Ovary (tissue), 7 donors: ENCODE measurements at regions not wholly inside any gene's neighbourhood (a gene's known extent, or its start where the extent isn't known, plus 50 kb on each side); places are given as distances from the start of the nearest gene placed in this dataset.

Source experiments
- DNase-seq, 5 donors: peaks; one replicate each; pipeline ENCODE4 v3.0.0-alpha.2; 2019 to 2020
- H3K27ac ChIP-seq, 2 donors: fragments of 200-600 bp; one replicate each; pipeline versions ENCODE4 v1.5.1 to v1.8.0; 2019 to 2022
- H3K27me3 ChIP-seq: fragments of 200-600 bp; one replicate; pipeline ENCODE4 v1.8.0; 2022
- H3K36me3 ChIP-seq: fragments of 200-600 bp; sonication (generic); one replicate; pipeline ENCODE4 v1.5.1; 2019
- H3K4me1 ChIP-seq: one replicate; pipeline ENCODE4 v1.8.1; 2013; ENCODE audit warnings: mild to moderate bottlenecking, moderate library complexity; ENCODE audit not compliant: insufficient read depth
- H3K4me3 ChIP-seq: fragments of 200-600 bp; sonication (generic); one replicate; pipeline ENCODE4 v1.5.1; 2017
- H3K9me3 ChIP-seq, 2 donors: fragments of 200-600 bp in 1 of 2; sonication (generic) in 1 of 2; one replicate each; pipeline versions ENCODE4 v1.5.1 to v1.8.1; 2013 to 2019; ENCODE audit warnings: mild to moderate bottlenecking in 1 of 2, moderate library complexity in 1 of 2
- CTCF ChIP-seq, 3 donors: fragments of 450-650 bp in 2 of 3; fragments of 200-600 bp in 1 of 3; IDR thresholded peaks; one replicate each; pipeline versions ENCODE4 v1.5.1 to v1.8.0; 2016 to 2022; ENCODE audit warnings: antibody characterized with exemption in 3 of 3, mild to moderate bottlenecking in 1 of 3
- EP300 ChIP-seq: sonication (generic); formaldehyde crosslinking; IDR thresholded peaks from one replicate; pipeline ENCODE4 v1.6.1; 2017; ENCODE audit warnings: antibody characterized with exemption
- POLR2A ChIP-seq: fragments of 450-650 bp; IDR thresholded peaks from one replicate; pipeline ENCODE4 v1.6.1; 2017; ENCODE audit warnings: antibody characterized with exemption, mild to moderate bottlenecking, moderate library complexity
- WGBS, 3 donors: extraction: QIAGEN DNeasy Blood & Tissue Kit in 1 of 3; methylation state at CpG; one replicate each; pipeline versions ENCODE4 v1.1.5 to v1.1.7; 2013 to 2017; 5-methylcytosine and 5-hydroxymethylcytosine counted together
- intact Hi-C, 4 donors: fragments of 100-400 bp; cut with DNase I; formaldehyde crosslinking; loops; one replicate each; pipeline versions ENCODE4 v1.11.0 to v1.15.1; 2022 to 2023
- donor health status: DM: no; HTN: no; CAD: no; lungs with moderate emphysema.
- donor health status: DM: no; HTN: no; CAD: no.
- donor health status: Bipolar disorder and iron deficiency.
- donor health status: DM: no; HTN: no; CAD: no.
- donor health status: DM: yes; HTN: yes; CAD: no.

- H3K27ac ChIP-seq, result no peak overlapping the region
- intact Hi-C loops, result no loop called here
- H3K9me3 ChIP-seq, result no peaks in the 10 kb centered on the region
- TF ChIP-seq POLR2A (no peak), CTCF (IDR thresholded peaks at IDR 0.05) (no peak), EP300 (no peak)
- H3K4me3 ChIP-seq, result no peak overlapping the region
- no peaks in the 10 kb centered on the region for H3K36me3 ChIP-seq
- 57 to 71% (median 70%) methylated on average over 1 of the region's 1 CpG for WGBS, 3 donors
- no peaks in the 10 kb centered on the region for H3K27me3 ChIP-seq
- peaks cover 12% of the 10 kb centered on the region for H3K4me1 ChIP-seq
- no peak for DNase-seq
Observed at GRCh38 chr15:38842226-38842625, 277.6 kb upstream of the RASGRP1 start.

GRCh38 chr15:38843051-38843501 lies 278.5 kb upstream of the RASGRP1 start:
- H3K9me3 ChIP-seq, result no peaks in the 10 kb centered on the region
- H3K4me1 ChIP-seq, result peaks cover 12% of the 10 kb centered on the region
- no peak for DNase-seq
- intact Hi-C loops, result no loop called here
- 27 to 54% (median 38%) methylated on average over 3 of the region's 3 CpGs for WGBS, 3 donors
- H3K4me3 ChIP-seq, result no peak overlapping the region
- no peak overlapping the region for H3K27ac ChIP-seq
- TF ChIP-seq POLR2A (no peak), CTCF (IDR thresholded peaks at IDR 0.05) (no peak), EP300 (no peak)
- no peaks in the 10 kb centered on the region for H3K27me3 ChIP-seq
- H3K36me3 ChIP-seq, result no peaks in the 10 kb centered on the region

GRCh38 chr15:38843736-38844590 lies 279.3 kb upstream of the RASGRP1 start:
- TF ChIP-seq CTCF (IDR thresholded peaks at IDR 0.05) (no peak), EP300 (no peak), POLR2A (no peak)
- no peak for DNase-seq
- Histone ChIP-seq H3K27ac (no peak overlapping the region), H3K27me3 (no peaks in the 10 kb centered on the region), H3K9me3 (no peaks in the 10 kb centered on the region), H3K4me1 (peaks cover 12% of the 10 kb centered on the region), H3K36me3 (no peaks in the 10 kb centered on the region), H3K4me3 (no peak overlapping the region)
- 61 to 68% (median 67%) methylated on average over 10 of the region's 10 CpGs for WGBS, 3 donors
- intact Hi-C loops, result no loop called here

GRCh38 chr15:38844736-38845135 lies 280.1 kb upstream of the RASGRP1 start:
- Histone ChIP-seq H3K27me3 (no peaks in the 10 kb centered on the region), H3K9me3 (no peaks in the 10 kb centered on the region), H3K36me3 (no peaks in the 10 kb centered on the region), H3K27ac (no peak overlapping the region), H3K4me1 (peaks cover 12% of the 10 kb centered on the region), H3K4me3 (no peak overlapping the region)
- 42 to 65% (median 44%) methylated on average over 1 of the region's 1 CpG for WGBS, 3 donors
- intact Hi-C loops, result no loop called here
- TF ChIP-seq CTCF (IDR thresholded peaks at IDR 0.05), result no peak
- TF ChIP-seq POLR2A, result no peak
- TF ChIP-seq EP300, result no peak
- DNase-seq, result no peak
